Fibroblast of skin of right quadriceps (primary cell): ENCODE measurements at regions not wholly inside any gene's neighbourhood (a gene's known extent, or its start where the extent isn't known, plus 50 kb on each side); places are given as distances from the start of the nearest gene placed in this dataset.
A peak's percentile ranks its signal among the peaks of the same experiment; 100 is the strongest.
"Not testable (repeated sequence)": the region's sequence is repeated elsewhere in the genome, so short reads cannot be mapped to it uniquely, and the experiment has no call there.

ENCODE experiments used
- DNase-seq: peaks from one replicate; pipeline ENCODE4 v3.0.0-alpha.2; 2013

GRCh38 chr18:34482204-34482603 lies 227.9 kb upstream of the DTNA start:
- no peak for DNase-seq

- DNase-seq: no peak
Measured at GRCh38 chr18:34483198-34483597, 226.9 kb upstream of the DTNA start.

GRCh38 chr18:34491719-34492118 lies 218.4 kb upstream of the DTNA start:
- no peak for DNase-seq

- no peak for DNase-seq
Measured at GRCh38 chr18:34492652-34493051, 217.4 kb upstream of the DTNA start.

- DNase-seq: peak; percentile 72
Measured at GRCh38 chr18:34493099-34493544, 217.0 kb upstream of the DTNA start.

- no peak for DNase-seq
Measured at GRCh38 chr18:34493566-34494358, 216.3 kb upstream of the DTNA start.

- no peak for DNase-seq
Measured at GRCh38 chr18:34494359-34494696, 215.8 kb upstream of the DTNA start.

GRCh38 chr18:34495506-34495905 lies 214.6 kb upstream of the DTNA start:
- DNase-seq: no peak

- DNase-seq: no peak
Measured at GRCh38 chr18:34501553-34501952, 208.5 kb upstream of the DTNA start.

- DNase-seq: no peak
Measured at GRCh38 chr18:34506198-34506597, 203.9 kb upstream of the DTNA start.

- DNase-seq: no peak
Measured at GRCh38 chr18:34509163-34509562, 200.9 kb upstream of the DTNA start.

GRCh38 chr18:34509879-34510586 lies 200.1 kb upstream of the DTNA start:
- DNase-seq: no peak

GRCh38 chr18:34510926-34511325 lies 199.2 kb upstream of the DTNA start:
- DNase-seq: no peak

GRCh38 chr18:34511435-34511834 lies 198.7 kb upstream of the DTNA start:
- no peak for DNase-seq

GRCh38 chr18:34511879-34512278 lies 198.2 kb upstream of the DTNA start:
- DNase-seq: no peak

GRCh38 chr18:34514238-34514637 lies 195.9 kb upstream of the DTNA start:
- no peak for DNase-seq

GRCh38 chr18:34514957-34515356 lies 195.1 kb upstream of the DTNA start:
- no peak for DNase-seq

GRCh38 chr18:34516355-34516754 lies 193.7 kb upstream of the DTNA start:
- DNase-seq: not testable (repeated sequence)

GRCh38 chr18:34516996-34517395 lies 193.1 kb upstream of the DTNA start:
- DNase-seq: not testable (repeated sequence)

GRCh38 chr18:34521040-34521439 lies 189.1 kb upstream of the DTNA start:
- DNase-seq: no peak

GRCh38 chr18:34522603-34523002 lies 187.5 kb upstream of the DTNA start:
- no peak for DNase-seq

GRCh38 chr18:34525244-34525643 lies 184.9 kb upstream of the DTNA start:
- no peak for DNase-seq

- DNase-seq: no peak
Measured at GRCh38 chr18:34528177-34528576, 181.9 kb upstream of the DTNA start.
